ENCODE measurements at regions not wholly inside any gene's neighbourhood (a gene's known extent, or its start where the extent isn't known, plus 50 kb on each side); places are given as distances from the start of the nearest gene placed in this dataset.

GRCh38 chr9:135326141-135326540, 153.4 kb upstream of the PPP1R26 start:
- no peak for DNase-seq

GRCh38 chr9:135326633-135327152, 152.9 kb upstream of the PPP1R26 start:
- no peak for DNase-seq

- DNase-seq = no peak
Observed at GRCh38 chr9:135328485-135329417, 150.8 kb upstream of the PPP1R26 start.

- DNase-seq = peak in 2 of 3 experiments; percentile 77 to 89
Observed at GRCh38 chr9:135329571-135330306, 149.8 kb upstream of the PPP1R26 start.

- DNase-seq = peak in 1 of 3 experiments; percentile 32
Observed at GRCh38 chr9:135330307-135330631, 149.3 kb upstream of the PPP1R26 start.

- no peak for DNase-seq
Observed at GRCh38 chr9:135330685-135331590, 148.6 kb upstream of the PPP1R26 start.

- no peak for DNase-seq
Observed at GRCh38 chr9:135332516-135332915, 147.1 kb upstream of the PPP1R26 start.

- no peak for DNase-seq
Observed at GRCh38 chr9:135332979-135333748, 146.4 kb upstream of the PPP1R26 start.

GRCh38 chr9:135334953-135335460, 144.6 kb upstream of the PPP1R26 start:
- no peak for DNase-seq

- DNase-seq = no peak
Observed at GRCh38 chr9:135335691-135336181, 143.8 kb upstream of the PPP1R26 start.

- DNase-seq = no peak
Observed at GRCh38 chr9:135336722-135337527, 142.7 kb upstream of the PPP1R26 start.

- DNase-seq = no peak
Observed at GRCh38 chr9:135338546-135338945, 141.0 kb upstream of the PPP1R26 start.

GRCh38 chr9:135339378-135339973, 140.1 kb upstream of the PPP1R26 start:
- no peak for DNase-seq

GRCh38 chr9:135340143-135340655, 139.4 kb upstream of the PPP1R26 start:
- no peak for DNase-seq

GRCh38 chr9:135340726-135341475, 138.7 kb upstream of the PPP1R26 start:
- no peak for DNase-seq

GRCh38 chr9:135341612-135342169, 137.9 kb upstream of the PPP1R26 start:
- DNase-seq = no peak

GRCh38 chr9:135342206-135343130, 137.1 kb upstream of the PPP1R26 start:
- DNase-seq = no peak

- DNase-seq = no peak
Observed at GRCh38 chr9:135343136-135343535, 136.4 kb upstream of the PPP1R26 start.
